OCI-LY7 (cell line): ENCODE measurements at regions not wholly inside any gene's neighbourhood (a gene's known extent, or its start where the extent isn't known, plus 50 kb on each side); places are given as distances from the start of the nearest gene placed in this dataset.

ENCODE experiments used
- CTCF ChIP-seq: fragments of 200-600 bp; sonication (generic); conservative IDR thresholded peaks from 2 replicates; pipeline ENCODE4 v1.5.1; 2014; ENCODE audit warnings: mild to moderate bottlenecking, antibody characterized with exemption, low read length, moderate library complexity, mixed read lengths
- EZH2phosphoT487 ChIP-seq: fragments of 200-600 bp; sonication (generic); IDR thresholded peaks from 2 replicates; pipeline ENCODE4 v1.6.1; 2018; ENCODE audit warnings: low read depth, borderline replicate concordance, mild to moderate bottlenecking, mixed run types, antibody characterized with exemption, low read length, moderate library complexity, mixed read lengths

GRCh38 chr10:128912568-128913311 lies 554.3 kb upstream of the MGMT start:
- TF ChIP-seq CTCF, result no peak
- TF ChIP-seq EZH2phosphoT487, result no peak
